ENCODE measurements at regions not wholly inside any gene's neighbourhood (a gene's known extent, or its start where the extent isn't known, plus 50 kb on each side); places are given as distances from the start of the nearest gene placed in this dataset.

- TF ChIP-seq YY1 (IDR thresholded peaks at IDR 0.05): no peak
- no peak for TF ChIP-seq CTCF (IDR thresholded peaks at IDR 0.05; ENCODE audit: low read depth, low read length, missing input control)
- no peak for TF ChIP-seq MAX (IDR thresholded peaks at IDR 0.05)
- no peak for TF ChIP-seq GABPA (IDR thresholded peaks at IDR 0.05 in 1 of 2, conservative IDR thresholded peaks at IDR 0.05 in 1 of 2)
- no peak for TF ChIP-seq TAF1 (conservative IDR thresholded peaks at IDR 0.05)
- TF ChIP-seq RXRA (IDR thresholded peaks at IDR 0.05): no peak
Measured at GRCh38 chr1:164922585-164922984, 363.6 kb downstream of the PBX1 start.

Data from liver (tissue), 3 donors.